HCT116 (cell line): ENCODE measurements at regions not wholly inside any gene's neighbourhood (a gene's known extent, or its start where the extent isn't known, plus 50 kb on each side); places are given as distances from the start of the nearest gene placed in this dataset.
A peak's percentile ranks its signal among the peaks of the same experiment; 100 is the strongest.

Source experiments
- ATAC-seq: fragments of 200-7000 bp; cut with Tn5 transposase; 2 replicates; pipeline ENCODE4 v1.9.1; 2020; ENCODE audit warnings: mild to moderate bottlenecking, moderate library complexity
- BruUV-seq: library from RNA; stranded (reverse); fragments of 400-500 nt; replicated peaks from 2 replicates; lab custom pipeline; 2021; lab: Mats Ljungman, UMichigan
- CTCF ChIA-PET: fragments of 300-600 bp; sonication (Branson Sonifier 250); formaldehyde crosslinking; loops from one replicate; lab custom pipeline; 2021; ENCODE audit warnings: antibody characterized with exemption; lab: Charles Lee
- POLR2A ChIA-PET: fragments of 300-600, 350-600 bp; sonication (Branson Sonifier 250); formaldehyde crosslinking; loops from one replicate; lab custom pipeline; 2021; ENCODE audit warnings: antibody characterized with exemption; lab: Charles Lee
- RAD21 ChIA-PET, 2 experiments: fragments of 300-600 bp; sonication (Branson Sonifier 250); formaldehyde crosslinking; loops; one replicate each; lab custom pipeline; 2023; ENCODE audit warnings: low total read pairs in 2 of 2; ENCODE audit not compliant: uncharacterized antibody in 2 of 2, unreplicated experiment in 2 of 2, low non-redundant PET in 1 of 2; lab: Charles Lee
- DNase-seq: peaks from one replicate; pipeline ENCODE4 v3.0.0-alpha.2; 2010; ENCODE audit warnings: low read depth, low spot score
- H2AFZ ChIP-seq: fragments of 200-600 bp; shearing (Covaris generic), sonication (generic); 2 replicates; pipeline ENCODE4 v1.6.1; 2017; ENCODE audit warnings: low read depth, mixed run types, mixed read lengths, antibody characterized with exemption, low read length; ENCODE audit not compliant: poor library complexity, severe bottlenecking
- H3K27ac ChIP-seq: 2 replicates; pipeline ENCODE4 v1.5.1; 2012; ENCODE audit warnings: low read depth, low read length
- H3K27me3 ChIP-seq: fragments of 200-600 bp; sonication (generic); 2 replicates; pipeline ENCODE4 v1.6.1; 2016; ENCODE audit warnings: mixed run types, low read length, mixed read lengths; ENCODE audit not compliant: insufficient read depth
- H3K36me3 ChIP-seq, 2 experiments: fragments of 200-500 bp in 1 of 2; fragments of 200-600 bp in 1 of 2; sonication (Bioruptor generic) in 1 of 2; sonication (generic) in 1 of 2; 2 replicates each; pipeline versions ENCODE4 v1.5.1 to v1.6.1; 2014 to 2016; ENCODE audit warnings: low read length in 2 of 2, inconsistent platforms in 1 of 2, mixed read lengths in 1 of 2, mixed run types in 1 of 2; ENCODE audit not compliant: insufficient read depth in 2 of 2, control insufficient read depth in 1 of 2
- H3K4me1 ChIP-seq, 2 experiments: fragments of 200-600 bp in 1 of 2; sonication (generic) in 1 of 2; 2 replicates each; pipeline versions ENCODE4 v1.5.1 to v1.6.1; 2012 to 2017; ENCODE audit warnings: low read length in 2 of 2, inconsistent platforms in 1 of 2, mild to moderate bottlenecking in 1 of 2, mixed read lengths in 1 of 2, mixed run types in 1 of 2, moderate library complexity in 1 of 2; ENCODE audit not compliant: insufficient read depth in 2 of 2, control insufficient read depth in 1 of 2
- H3K4me2 ChIP-seq: fragments of 200-600 bp; sonication (generic); 2 replicates; pipeline ENCODE4 v1.6.1; 2017; ENCODE audit warnings: mixed run types, low read length, mixed read lengths
- H3K4me3 ChIP-seq, 2 experiments: fragments of 200-600 bp in 1 of 2; sonication (generic) in 1 of 2; replicated peaks in 1 of 2; 2 replicates each; pipeline ENCODE4 v1.5.1; 2011 to 2016; ENCODE audit warnings: low read length in 2 of 2, control low read depth in 1 of 2, low read depth in 1 of 2, mild to moderate bottlenecking in 1 of 2, mixed read lengths in 1 of 2, mixed run types in 1 of 2
- H3K79me2 ChIP-seq: fragments of 200-600 bp; sonication (generic); 2 replicates; pipeline ENCODE4 v1.6.1; 2017; ENCODE audit warnings: mild to moderate bottlenecking, mixed run types, low read length, moderate library complexity, mixed read lengths; ENCODE audit not compliant: insufficient read depth
- H3K9ac ChIP-seq: fragments of 200-600 bp; sonication (generic); 2 replicates; pipeline ENCODE4 v1.6.1; 2016; ENCODE audit warnings: low read length, mixed read lengths
- H3K9me2 ChIP-seq: fragments of 200-600 bp; sonication (generic), shearing (Covaris generic); 2 replicates; pipeline ENCODE4 v1.6.1; 2017; ENCODE audit warnings: mixed run types, mild to moderate bottlenecking, moderate library complexity; ENCODE audit not compliant: insufficient read depth
- H3K9me3 ChIP-seq, 2 experiments: fragments of 200-500 bp in 1 of 2; fragments of 200-600 bp in 1 of 2; sonication (Bioruptor generic) in 1 of 2; sonication (generic) in 1 of 2; 2 replicates each; pipeline ENCODE4 v1.6.1; 2014 to 2017; ENCODE audit warnings: low read length in 2 of 2, mixed read lengths in 2 of 2, inconsistent platforms in 1 of 2, low read depth in 1 of 2, mild to moderate bottlenecking in 1 of 2, mixed run types in 1 of 2, moderate library complexity in 1 of 2; ENCODE audit not compliant: control insufficient read depth in 1 of 2, insufficient read depth in 1 of 2
- H4K20me1 ChIP-seq: fragments of 200-600 bp; sonication (generic), shearing (Covaris generic); 2 replicates; pipeline ENCODE4 v1.6.1; 2017; ENCODE audit warnings: mixed run types, mild to moderate bottlenecking, moderate library complexity; ENCODE audit not compliant: insufficient read depth
- EZH2phosphoT487 ChIP-seq: fragments of 200-600 bp; IDR thresholded peaks from 2 replicates; pipeline ENCODE4 v1.6.1; 2018; ENCODE audit warnings: antibody characterized with exemption, borderline replicate concordance
- JUND ChIP-seq: IDR thresholded peaks from 2 replicates; pipeline ENCODE4 v1.6.1; 2012
- RAD21 ChIP-seq: IDR thresholded peaks from 2 replicates; pipeline ENCODE4 v1.6.1; 2012; ENCODE audit warnings: low read depth, mild to moderate bottlenecking
- SP1 ChIP-seq: IDR thresholded peaks from 2 replicates; pipeline ENCODE4 v1.6.1; 2012; ENCODE audit warnings: low read depth
- SRF ChIP-seq: IDR thresholded peaks from 2 replicates; pipeline ENCODE4 v1.6.1; 2012; ENCODE audit warnings: low read depth
- ZNF274 ChIP-seq: fragments of 200-500 bp; sonication (Bioruptor generic); IDR thresholded peaks from 2 replicates; pipeline ENCODE4 v1.6.1; 2014; ENCODE audit warnings: mild to moderate bottlenecking, low read depth, low read length, inconsistent platforms
- intact Hi-C: fragments of 100-400 bp; cut with micrococcal nuclease; formaldehyde crosslinking; loops from 2 replicates; pipeline ENCODE4 v1.10.0; 2022
- TF ChIP-seq, protein P1 (sequence below): IDR thresholded peaks from 2 replicates; pipeline ENCODE4 v1.6.1; 2012; ENCODE audit warnings: low read depth
- TF ChIP-seq, protein P2 (sequence below): IDR thresholded peaks from 2 replicates; pipeline ENCODE4 v1.6.1; 2012

- RAD21 ChIA-PET = no interaction called here
- H3K79me2 ChIP-seq = no peaks in the 10 kb centered on the region
- no peak overlapping the region for H3K9ac ChIP-seq
- ATAC-seq (no peak), DNase-seq (no peak)
- CTCF ChIA-PET = no interaction called here
- no peak overlapping the region for H3K4me2 ChIP-seq
- no TSS peak for BruUV-seq
- no peak overlapping the region for H3K4me3 ChIP-seq
- intact Hi-C loops = no loop called here
- POLR2A ChIA-PET = no interaction called here
- H3K27ac ChIP-seq = no peak overlapping the region
- H3K36me3 ChIP-seq = no peaks in the 10 kb centered on the region
- no peaks in the 10 kb centered on the region for H3K4me1 ChIP-seq
- H4K20me1 ChIP-seq = no peaks in the 10 kb centered on the region
- H3K9me2 ChIP-seq = no peaks in the 10 kb centered on the region
- H2AFZ ChIP-seq = no peak overlapping the region
- H3K27me3 ChIP-seq = no peaks in the 10 kb centered on the region
- no peaks in the 10 kb centered on the region; a peak in 1 of 4 replicates for H3K9me3 ChIP-seq
- TF ChIP-seq EZH2phosphoT487 = no peak
- TF ChIP-seq, protein P1, sequence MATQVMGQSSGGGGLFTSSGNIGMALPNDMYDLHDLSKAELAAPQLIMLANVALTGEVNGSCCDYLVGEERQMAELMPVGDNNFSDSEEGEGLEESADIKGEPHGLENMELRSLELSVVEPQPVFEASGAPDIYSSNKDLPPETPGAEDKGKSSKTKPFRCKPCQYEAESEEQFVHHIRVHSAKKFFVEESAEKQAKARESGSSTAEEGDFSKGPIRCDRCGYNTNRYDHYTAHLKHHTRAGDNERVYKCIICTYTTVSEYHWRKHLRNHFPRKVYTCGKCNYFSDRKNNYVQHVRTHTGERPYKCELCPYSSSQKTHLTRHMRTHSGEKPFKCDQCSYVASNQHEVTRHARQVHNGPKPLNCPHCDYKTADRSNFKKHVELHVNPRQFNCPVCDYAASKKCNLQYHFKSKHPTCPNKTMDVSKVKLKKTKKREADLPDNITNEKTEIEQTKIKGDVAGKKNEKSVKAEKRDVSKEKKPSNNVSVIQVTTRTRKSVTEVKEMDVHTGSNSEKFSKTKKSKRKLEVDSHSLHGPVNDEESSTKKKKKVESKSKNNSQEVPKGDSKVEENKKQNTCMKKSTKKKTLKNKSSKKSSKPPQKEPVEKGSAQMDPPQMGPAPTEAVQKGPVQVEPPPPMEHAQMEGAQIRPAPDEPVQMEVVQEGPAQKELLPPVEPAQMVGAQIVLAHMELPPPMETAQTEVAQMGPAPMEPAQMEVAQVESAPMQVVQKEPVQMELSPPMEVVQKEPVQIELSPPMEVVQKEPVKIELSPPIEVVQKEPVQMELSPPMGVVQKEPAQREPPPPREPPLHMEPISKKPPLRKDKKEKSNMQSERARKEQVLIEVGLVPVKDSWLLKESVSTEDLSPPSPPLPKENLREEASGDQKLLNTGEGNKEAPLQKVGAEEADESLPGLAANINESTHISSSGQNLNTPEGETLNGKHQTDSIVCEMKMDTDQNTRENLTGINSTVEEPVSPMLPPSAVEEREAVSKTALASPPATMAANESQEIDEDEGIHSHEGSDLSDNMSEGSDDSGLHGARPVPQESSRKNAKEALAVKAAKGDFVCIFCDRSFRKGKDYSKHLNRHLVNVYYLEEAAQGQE = peak; percentile 28
Measured at GRCh38 chr18:30754846-30755245, 287.7 kb downstream of the DSC3 start.

GRCh38 chr18:30748541-30748940, 294.0 kb downstream of the DSC3 start:
- Histone ChIP-seq H3K36me3 (no peaks in the 10 kb centered on the region), H4K20me1 (no peaks in the 10 kb centered on the region), H3K27ac (no peak overlapping the region), H3K4me2 (no peak overlapping the region), H3K4me1 (no peaks in the 10 kb centered on the region), H3K4me3 (no peak overlapping the region), H3K9me2 (no peaks in the 10 kb centered on the region), H3K27me3 (no peaks in the 10 kb centered on the region), H3K9me3 (no peaks in the 10 kb centered on the region; a peak in 1 of 4 replicates), H3K9ac (no peak overlapping the region), H3K79me2 (no peaks in the 10 kb centered on the region), H2AFZ (no peak overlapping the region)
- intact Hi-C loops = no loop called here
- ChIA-PET POLR2A (no interaction called here), RAD21 (no interaction called here), CTCF (no interaction called here)
- no peak for ATAC-seq
- no peak for DNase-seq
- no TSS peak for BruUV-seq
- no peak for TF ChIP-seq SRF
- TF ChIP-seq, protein P2, sequence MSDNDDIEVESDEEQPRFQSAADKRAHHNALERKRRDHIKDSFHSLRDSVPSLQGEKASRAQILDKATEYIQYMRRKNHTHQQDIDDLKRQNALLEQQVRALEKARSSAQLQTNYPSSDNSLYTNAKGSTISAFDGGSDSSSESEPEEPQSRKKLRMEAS = no peak
- TF ChIP-seq ZNF274 = no peak
- TF ChIP-seq JUND = no peak
- TF ChIP-seq SP1 = no peak
- no peak for TF ChIP-seq RAD21
